Uterus (tissue), 3 donors: ENCODE measurements at regions not wholly inside any gene's neighbourhood (a gene's known extent, or its start where the extent isn't known, plus 50 kb on each side); places are given as distances from the start of the nearest gene placed in this dataset.

ENCODE experiments used
- DNase-seq, 2 donors: peaks; one replicate each; pipeline ENCODE4 v3.0.0-alpha.2; 2019 to 2020
- H3K27ac ChIP-seq, 2 donors: fragments of 200-600 bp; sonication (generic); 1 replicate in 1 of 2; 2 replicates in 1 of 2; pipeline ENCODE4 v1.5.1; 2016 to 2018
- H3K27me3 ChIP-seq, 2 donors: fragments of 200-600 bp; sonication (generic); one replicate each; pipeline ENCODE4 v1.5.1; 2018 to 2019; ENCODE audit warnings: control low read depth in 1 of 2
- H3K36me3 ChIP-seq, 2 donors: fragments of 200-600 bp; sonication (generic); one replicate each; pipeline ENCODE4 v1.5.1; 2019; ENCODE audit warnings: control low read depth in 1 of 2
- H3K4me1 ChIP-seq, 2 donors: fragments of 200-600 bp; sonication (generic); one replicate each; pipeline ENCODE4 v1.5.1; 2018 to 2019; ENCODE audit warnings: control low read depth in 1 of 2
- H3K4me3 ChIP-seq, 2 donors: fragments of 200-600 bp; sonication (generic); 1 replicate in 1 of 2; 2 replicates in 1 of 2; pipeline ENCODE4 v1.5.1; 2018 to 2019; ENCODE audit warnings: mild to moderate bottlenecking in 1 of 2
- H3K9me3 ChIP-seq, 2 donors: fragments of 200-600 bp; sonication (generic); one replicate each; pipeline ENCODE4 v1.5.1; 2019; ENCODE audit warnings: control low read depth in 1 of 2
- POLR2A ChIP-seq, 2 donors: fragments of 450-650 bp; IDR thresholded peaks; one replicate each; pipeline ENCODE4 v1.6.1; 2016; ENCODE audit warnings: antibody characterized with exemption in 2 of 2, mild to moderate bottlenecking in 1 of 2, moderate library complexity in 1 of 2
- intact Hi-C: fragments of 100-400 bp; cut with DNase I; formaldehyde crosslinking; loops from one replicate; pipeline ENCODE4 v1.15.1; 2023; ENCODE audit warnings: low total_unique reads
- TF ChIP-seq, protein P1 (sequence below), 4 experiments: fragments of 200-600 bp in 2 of 4; fragments of 450-650 bp in 2 of 4; sonication (generic) in 2 of 4; IDR thresholded peaks; one replicate each; pipeline ENCODE4 v1.5.1; 2016 to 2019; ENCODE audit warnings: antibody characterized with exemption in 4 of 4, mild to moderate bottlenecking in 2 of 4, moderate library complexity in 1 of 4
- donor health status: DM: yes; HTN: yes; CAD: no.

DNA sequence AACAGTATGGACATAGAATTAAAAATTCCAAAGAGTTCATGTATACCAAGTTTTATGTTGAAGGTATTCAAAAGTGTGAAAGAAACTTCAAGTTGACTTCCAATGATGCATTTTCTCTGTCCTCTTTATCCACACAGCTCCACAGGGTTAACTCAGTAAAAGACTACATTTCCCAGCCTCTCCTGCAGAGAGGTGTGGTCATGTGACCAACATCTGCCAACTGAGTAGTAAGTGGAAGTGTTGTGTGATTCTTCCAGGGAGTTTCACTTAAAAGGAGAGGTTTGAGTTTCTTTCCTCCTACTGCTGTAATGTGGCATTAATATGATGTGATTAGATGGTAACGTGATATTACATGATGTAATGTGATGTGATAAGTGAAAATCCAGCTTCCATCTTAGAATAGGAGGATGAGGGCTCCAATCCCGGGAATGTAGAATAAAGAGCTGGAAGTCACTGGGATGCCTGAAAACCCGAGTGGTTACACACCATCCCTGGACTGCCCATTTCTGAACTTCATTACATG is 280.6 kb downstream of the ARRDC4 start:
- Histone ChIP-seq H3K27me3 (no peaks in the 10 kb centered on the region), H3K4me3 (no peak overlapping the region), H3K27ac (no peak overlapping the region), H3K4me1 (no peaks in the 10 kb centered on the region), H3K9me3 (no peaks in the 10 kb centered on the region), H3K36me3 (no peaks in the 10 kb centered on the region)
- TF ChIP-seq POLR2A (IDR thresholded peaks at IDR 0.05), result no peak
- TF ChIP-seq, protein P1, sequence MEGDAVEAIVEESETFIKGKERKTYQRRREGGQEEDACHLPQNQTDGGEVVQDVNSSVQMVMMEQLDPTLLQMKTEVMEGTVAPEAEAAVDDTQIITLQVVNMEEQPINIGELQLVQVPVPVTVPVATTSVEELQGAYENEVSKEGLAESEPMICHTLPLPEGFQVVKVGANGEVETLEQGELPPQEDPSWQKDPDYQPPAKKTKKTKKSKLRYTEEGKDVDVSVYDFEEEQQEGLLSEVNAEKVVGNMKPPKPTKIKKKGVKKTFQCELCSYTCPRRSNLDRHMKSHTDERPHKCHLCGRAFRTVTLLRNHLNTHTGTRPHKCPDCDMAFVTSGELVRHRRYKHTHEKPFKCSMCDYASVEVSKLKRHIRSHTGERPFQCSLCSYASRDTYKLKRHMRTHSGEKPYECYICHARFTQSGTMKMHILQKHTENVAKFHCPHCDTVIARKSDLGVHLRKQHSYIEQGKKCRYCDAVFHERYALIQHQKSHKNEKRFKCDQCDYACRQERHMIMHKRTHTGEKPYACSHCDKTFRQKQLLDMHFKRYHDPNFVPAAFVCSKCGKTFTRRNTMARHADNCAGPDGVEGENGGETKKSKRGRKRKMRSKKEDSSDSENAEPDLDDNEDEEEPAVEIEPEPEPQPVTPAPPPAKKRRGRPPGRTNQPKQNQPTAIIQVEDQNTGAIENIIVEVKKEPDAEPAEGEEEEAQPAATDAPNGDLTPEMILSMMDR (IDR thresholded peaks at IDR 0.05), result no peak
- DNase-seq, result no peak
- intact Hi-C loops, result no loop called here

DNA sequence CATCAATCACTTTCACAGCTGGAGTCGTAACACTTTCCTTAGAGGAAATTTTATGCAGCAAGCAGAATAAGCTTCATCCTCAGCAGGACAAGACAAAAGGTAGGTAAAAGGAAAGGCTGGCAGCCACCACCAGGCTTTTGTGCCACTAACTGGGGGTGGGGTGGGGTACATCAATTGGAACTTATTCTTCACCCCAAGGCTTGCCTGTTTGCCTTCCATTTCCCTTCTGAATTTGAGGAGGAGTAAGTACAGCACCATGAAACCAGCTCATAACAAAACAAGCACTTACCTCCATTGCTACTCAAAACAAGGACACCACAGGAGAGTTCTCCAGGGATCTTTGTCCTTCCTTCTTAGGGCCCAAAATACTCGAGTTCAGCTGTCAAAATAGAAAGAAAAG is 296.8 kb downstream of the ARRDC4 start:
- no peak for DNase-seq
- no peaks in the 10 kb centered on the region for H3K9me3 ChIP-seq
- H3K27ac ChIP-seq, result no peak overlapping the region
- H3K36me3 ChIP-seq, result no peaks in the 10 kb centered on the region
- H3K4me1 ChIP-seq, result no peaks in the 10 kb centered on the region
- no peak for TF ChIP-seq POLR2A (IDR thresholded peaks at IDR 0.05)
- TF ChIP-seq, protein P1 (IDR thresholded peaks at IDR 0.05), result no peak
- H3K4me3 ChIP-seq, result no peak overlapping the region
- intact Hi-C loops, result no loop called here
- H3K27me3 ChIP-seq, result no peaks in the 10 kb centered on the region

DNA sequence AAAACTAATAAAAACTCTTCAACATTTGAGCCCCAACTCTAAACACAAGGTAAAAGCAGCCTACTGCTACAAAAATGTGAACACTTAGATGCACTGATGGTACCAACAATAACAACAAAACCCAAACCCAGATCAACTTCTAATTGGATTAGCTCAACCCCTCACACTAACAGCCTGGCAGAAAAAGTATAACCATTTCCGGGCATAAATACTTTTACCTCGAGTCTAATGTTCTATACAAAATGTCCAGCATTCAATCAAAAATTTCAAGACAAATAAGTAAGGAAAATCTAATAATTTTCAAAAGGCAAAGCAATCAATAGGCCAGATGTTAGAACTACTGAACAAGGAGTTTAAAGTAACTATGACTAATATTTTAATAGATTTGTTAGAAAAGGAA is 303.3 kb downstream of the ARRDC4 start:
- H3K27ac ChIP-seq, result no peak overlapping the region
- TF ChIP-seq, protein P1 (IDR thresholded peaks at IDR 0.05), result no peak
- TF ChIP-seq POLR2A (IDR thresholded peaks at IDR 0.05), result no peak
- H3K4me3 ChIP-seq, result no peak overlapping the region
- no peaks in the 10 kb centered on the region for H3K36me3 ChIP-seq
- no peaks in the 10 kb centered on the region for H3K27me3 ChIP-seq
- no peak for DNase-seq
- no peaks in the 10 kb centered on the region for H3K9me3 ChIP-seq
- no peaks in the 10 kb centered on the region for H3K4me1 ChIP-seq
- intact Hi-C loops, result no loop called here

DNA sequence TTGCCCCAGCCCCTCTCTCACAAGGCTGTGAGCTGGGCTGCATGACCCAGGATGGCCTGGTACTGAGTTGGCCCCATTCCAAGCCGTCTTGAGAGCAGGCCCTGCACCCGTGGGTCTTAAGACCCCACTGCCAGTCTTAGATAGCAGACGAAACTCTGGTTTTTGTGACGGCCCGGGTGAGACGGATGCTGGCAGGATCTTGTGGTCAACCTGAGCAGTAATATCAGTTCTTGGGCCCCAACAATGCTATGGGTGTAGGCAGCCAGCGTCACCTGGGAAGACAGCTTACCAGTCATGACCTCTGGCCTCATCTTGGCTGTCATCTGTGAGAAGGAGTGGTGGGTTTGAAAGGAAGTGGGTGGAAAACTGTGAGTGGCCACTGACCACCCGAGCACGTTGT is 305.8 kb downstream of the ARRDC4 start:
- intact Hi-C loops, result no loop called here
- no peaks in the 10 kb centered on the region for H3K36me3 ChIP-seq
- no peaks in the 10 kb centered on the region for H3K4me1 ChIP-seq
- no peak for DNase-seq
- no peaks in the 10 kb centered on the region for H3K27me3 ChIP-seq
- no peak overlapping the region for H3K27ac ChIP-seq
- H3K9me3 ChIP-seq, result no peaks in the 10 kb centered on the region
- H3K4me3 ChIP-seq, result no peak overlapping the region
- TF ChIP-seq, protein P1 (IDR thresholded peaks at IDR 0.05), result no peak
- no peak for TF ChIP-seq POLR2A (IDR thresholded peaks at IDR 0.05)

DNA sequence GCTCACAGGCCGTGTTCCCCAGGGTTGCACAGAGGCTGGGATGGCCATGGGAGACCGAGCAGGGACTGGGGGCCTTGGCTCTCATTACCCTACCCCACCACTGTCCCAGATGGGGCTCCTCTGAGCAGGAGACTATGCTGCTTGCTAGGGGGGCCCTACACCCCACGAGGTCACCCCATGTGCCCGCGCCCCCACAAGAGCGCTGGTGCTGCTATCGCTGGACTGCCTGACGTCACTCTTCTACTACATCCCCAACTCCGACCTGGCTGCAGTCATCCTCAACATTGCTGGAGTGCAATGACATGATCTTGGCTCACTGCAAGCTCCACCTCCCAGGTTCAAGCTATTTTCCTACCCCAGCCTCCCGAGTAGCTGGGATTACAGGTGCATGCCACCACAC is 307.7 kb downstream of the ARRDC4 start:
- no peak for TF ChIP-seq POLR2A (IDR thresholded peaks at IDR 0.05)
- Histone ChIP-seq H3K27me3 (no peaks in the 10 kb centered on the region), H3K9me3 (no peaks in the 10 kb centered on the region), H3K27ac (no peak overlapping the region), H3K4me3 (no peak overlapping the region), H3K4me1 (no peaks in the 10 kb centered on the region), H3K36me3 (no peaks in the 10 kb centered on the region)
- intact Hi-C loops, result no loop called here
- DNase-seq, result no peak

DNA sequence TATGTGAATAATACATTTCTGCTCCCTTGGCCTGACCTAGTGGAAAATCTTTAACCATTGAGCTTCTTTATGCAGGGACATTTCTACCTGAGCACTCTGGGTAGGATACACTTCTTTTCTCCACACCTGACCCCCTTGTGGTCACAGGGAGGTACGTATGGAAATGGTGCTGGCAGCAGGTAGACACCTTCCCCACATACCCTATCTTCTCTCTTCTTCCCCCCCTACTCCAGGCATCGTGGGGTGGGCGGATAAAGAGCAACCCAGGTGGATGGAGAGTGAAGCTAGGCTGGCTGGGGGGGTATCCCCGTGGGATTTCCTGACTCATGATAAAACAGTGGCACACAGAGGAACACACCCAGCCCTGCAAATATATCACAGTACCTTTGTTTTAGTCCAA is 312.1 kb downstream of the ARRDC4 start:
- TF ChIP-seq, protein P1 (IDR thresholded peaks at IDR 0.05), result no peak
- no peak for TF ChIP-seq POLR2A (IDR thresholded peaks at IDR 0.05)
- H3K36me3 ChIP-seq, result no peaks in the 10 kb centered on the region
- H3K27me3 ChIP-seq, result no peaks in the 10 kb centered on the region
- H3K27ac ChIP-seq, result no peak overlapping the region
- intact Hi-C loops, result no loop called here
- no peaks in the 10 kb centered on the region for H3K4me1 ChIP-seq
- H3K4me3 ChIP-seq, result no peak overlapping the region
- no peak for DNase-seq
- no peaks in the 10 kb centered on the region for H3K9me3 ChIP-seq
